GM18873 (cell line): ENCODE measurements at regions not wholly inside any gene's neighbourhood (a gene's known extent, or its start where the extent isn't known, plus 50 kb on each side); places are given as distances from the start of the nearest gene placed in this dataset.
"Not testable (repeated sequence)": the region's sequence is repeated elsewhere in the genome, so short reads cannot be mapped to it uniquely, and the experiment has no call there.

Source experiments
- ATAC-seq: cut with Tn5 transposase; IDR thresholded peaks from one replicate; pipeline ENCODE4 v1.9.1; 2021; ENCODE audit warnings: mild to moderate bottlenecking, moderate library complexity, moderate number of reproducible peaks; ENCODE audit not compliant: unreplicated experiment, low FRiP score

GRCh38 chr9:110129425-110129824 lies 78.5 kb downstream of the C9orf152 start:
- ATAC-seq: no peak

- no peak for ATAC-seq
These were observed 77.7 kb downstream of the C9orf152 start for GRCh38 chr9:110130211-110130610.

DNA sequence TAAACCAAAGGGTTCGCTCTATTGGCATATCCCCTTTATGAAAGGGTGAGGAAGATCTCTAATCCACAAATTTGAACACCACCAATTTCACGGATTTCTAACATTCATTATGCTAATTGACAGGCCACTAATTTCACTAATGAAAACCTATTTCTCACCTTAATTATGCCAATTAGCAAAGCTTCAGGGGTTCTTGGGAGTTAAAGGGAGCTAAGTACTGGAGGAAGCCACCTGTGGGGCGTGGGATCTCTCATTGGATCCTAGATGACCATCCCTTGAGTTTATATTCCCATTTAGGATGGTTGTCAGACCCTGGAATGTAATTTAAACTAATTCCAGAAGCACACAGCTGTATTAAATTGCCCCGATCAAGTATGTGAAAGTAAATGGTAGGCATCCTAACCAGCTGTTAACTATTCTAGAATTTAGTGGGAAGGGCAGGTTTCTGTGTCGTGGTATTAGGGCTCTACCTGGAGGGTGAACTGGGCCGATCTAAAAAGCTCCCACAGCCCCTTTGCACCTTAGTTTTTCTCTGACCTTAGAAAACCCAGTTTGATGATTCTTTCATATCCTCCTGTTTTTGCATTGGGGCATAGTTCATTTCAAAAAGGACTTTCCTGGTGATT lies 77.1 kb downstream of the C9orf152 start:
- ATAC-seq: no peak

DNA sequence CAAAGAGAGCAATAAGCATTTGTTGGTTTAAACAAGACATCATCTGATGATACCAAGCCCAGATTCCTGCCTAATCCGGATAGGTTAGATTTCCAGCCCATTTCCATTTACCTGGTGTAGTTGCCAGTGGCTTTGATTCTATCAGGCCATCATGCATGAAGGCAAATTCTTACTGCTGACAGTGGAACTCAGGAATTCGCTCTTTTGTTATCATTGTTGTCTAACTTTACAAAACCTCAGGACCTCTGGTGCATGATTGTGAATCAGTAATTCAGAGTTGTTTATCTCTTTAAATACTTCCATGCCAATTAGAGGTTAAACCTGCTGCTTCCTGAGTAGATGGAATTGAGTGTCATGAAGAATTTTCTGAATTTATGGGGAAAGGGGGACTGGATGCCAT lies 76.5 kb downstream of the C9orf152 start:
- no peak for ATAC-seq

GRCh38 chr9:110132531-110132930 lies 75.4 kb downstream of the C9orf152 start:
- ATAC-seq: not testable (repeated sequence)

GRCh38 chr9:110133059-110133458 lies 74.9 kb downstream of the C9orf152 start:
- no peak for ATAC-seq

- ATAC-seq: no peak
These were observed 74.2 kb downstream of the C9orf152 start for GRCh38 chr9:110133608-110134210.

DNA sequence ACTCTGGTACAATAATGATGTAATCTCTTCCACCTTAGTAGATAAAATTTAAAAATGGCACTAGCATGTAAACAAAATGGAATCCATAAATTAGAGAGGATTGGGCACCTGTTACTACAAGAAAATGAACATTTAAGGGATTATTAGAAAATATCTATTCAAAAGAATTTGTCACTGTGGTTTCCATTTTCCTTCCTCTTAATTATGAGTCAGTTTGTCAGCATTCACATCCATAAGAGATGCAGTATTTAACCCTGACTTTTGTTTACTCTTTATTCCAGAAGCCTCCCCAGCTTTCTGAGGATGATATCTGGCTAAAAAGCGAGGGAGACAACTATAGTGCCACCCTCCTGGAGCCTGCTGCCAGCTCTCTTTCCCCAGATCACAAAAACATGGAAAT lies 72.1 kb downstream of the C9orf152 start:
- ATAC-seq: no peak

DNA sequence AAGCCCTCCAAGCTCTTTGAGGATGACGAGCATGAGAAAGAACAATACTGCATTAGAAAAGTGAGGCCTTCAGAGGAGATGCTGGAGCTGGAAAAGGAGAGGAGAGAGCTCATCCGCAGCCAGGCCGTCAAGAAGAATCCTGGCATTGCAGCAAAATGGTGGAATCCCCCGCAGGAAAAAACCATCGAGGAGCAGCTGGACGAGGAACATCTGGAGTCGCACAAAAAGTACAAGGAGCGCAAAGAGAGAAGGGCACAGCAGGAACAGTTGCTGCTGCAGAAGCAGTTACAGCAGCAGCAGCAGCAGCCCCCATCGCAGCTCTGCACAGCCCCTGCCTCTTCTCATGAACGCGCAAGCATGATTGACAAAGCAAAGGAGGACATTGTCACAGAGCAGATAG lies 71.2 kb downstream of the C9orf152 start:
- no peak for ATAC-seq

GRCh38 chr9:110140276-110140675 lies 67.7 kb downstream of the C9orf152 start:
- no peak for ATAC-seq

DNA sequence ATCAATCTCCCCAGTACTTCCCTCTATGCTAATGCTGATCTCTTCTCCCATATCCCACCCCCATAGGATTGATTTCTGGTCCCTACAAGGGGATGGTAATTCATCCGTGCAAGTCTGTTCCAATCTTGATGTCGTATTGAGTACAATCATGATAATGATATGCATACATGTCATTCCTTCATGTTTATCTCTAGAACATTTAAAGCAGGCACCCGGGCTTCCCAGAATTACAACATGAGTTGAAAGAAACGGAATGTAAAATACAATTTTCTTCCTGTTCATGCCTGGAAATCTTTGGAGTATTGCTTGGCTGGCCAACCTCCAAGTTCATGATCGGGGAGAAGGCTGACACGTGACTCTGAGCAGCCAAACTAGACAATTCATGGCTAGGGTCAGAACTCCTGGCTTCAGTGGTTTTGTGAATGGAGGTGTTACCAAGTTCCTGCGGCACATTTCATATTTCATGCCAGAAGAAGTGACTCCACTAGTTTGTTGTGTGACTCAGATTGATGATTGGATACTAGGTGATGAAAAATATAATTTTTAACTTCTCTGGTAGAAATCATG lies 66.6 kb downstream of the C9orf152 start:
- ATAC-seq: no peak

DNA sequence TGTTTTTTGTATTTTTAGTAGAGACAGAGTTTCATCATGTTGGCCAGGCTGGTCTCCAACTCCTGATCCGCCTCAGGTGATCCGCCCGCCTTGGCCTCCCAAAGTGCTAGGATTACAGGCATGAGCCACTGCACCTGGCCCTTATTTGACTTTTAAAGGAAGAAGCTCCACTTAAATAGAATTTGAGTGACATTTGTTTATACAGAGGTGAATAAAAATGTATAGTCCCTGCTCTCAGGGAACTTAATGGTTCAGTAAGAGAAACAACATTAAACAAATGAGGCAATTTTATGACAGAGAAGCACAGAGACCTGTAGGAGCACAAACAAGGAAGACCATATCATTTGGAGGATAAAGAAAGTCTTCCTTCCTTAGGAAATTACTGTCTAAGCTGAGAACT lies 65.7 kb downstream of the C9orf152 start:
- ATAC-seq: no peak

DNA sequence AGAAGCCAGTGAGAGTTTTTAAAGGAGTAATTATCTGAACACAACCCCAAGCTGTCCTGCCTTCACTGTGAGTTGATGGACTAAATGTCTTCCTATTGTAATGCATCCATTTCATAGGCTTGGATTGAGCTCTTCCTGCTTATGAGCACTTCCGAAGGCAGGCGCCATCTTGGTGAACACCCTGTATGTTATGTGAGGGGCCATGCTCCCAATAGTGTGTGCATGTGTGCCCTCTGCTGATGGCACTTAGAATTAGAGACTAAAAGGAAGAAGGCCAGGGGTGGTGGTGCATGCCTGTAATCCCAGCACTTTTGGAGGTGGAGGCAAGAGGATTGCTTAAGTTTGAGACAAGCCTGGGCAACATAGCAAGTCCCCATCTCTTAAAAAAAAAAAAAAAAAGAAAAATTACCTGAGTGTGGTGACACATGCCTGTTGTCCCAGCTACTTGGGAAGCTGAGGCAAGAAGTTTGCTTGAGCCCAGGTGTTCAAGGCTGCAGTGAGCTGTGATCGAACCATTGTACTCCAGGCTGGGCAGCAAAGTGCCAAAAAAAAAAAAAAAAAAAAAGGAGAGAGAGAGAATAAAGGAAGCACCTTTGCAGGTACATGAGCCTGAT lies 65.0 kb downstream of the C9orf152 start:
- peak; percentile 16 for ATAC-seq

GRCh38 chr9:110143485-110143884 lies 64.5 kb downstream of the C9orf152 start:
- ATAC-seq: peak; percentile 42

DNA sequence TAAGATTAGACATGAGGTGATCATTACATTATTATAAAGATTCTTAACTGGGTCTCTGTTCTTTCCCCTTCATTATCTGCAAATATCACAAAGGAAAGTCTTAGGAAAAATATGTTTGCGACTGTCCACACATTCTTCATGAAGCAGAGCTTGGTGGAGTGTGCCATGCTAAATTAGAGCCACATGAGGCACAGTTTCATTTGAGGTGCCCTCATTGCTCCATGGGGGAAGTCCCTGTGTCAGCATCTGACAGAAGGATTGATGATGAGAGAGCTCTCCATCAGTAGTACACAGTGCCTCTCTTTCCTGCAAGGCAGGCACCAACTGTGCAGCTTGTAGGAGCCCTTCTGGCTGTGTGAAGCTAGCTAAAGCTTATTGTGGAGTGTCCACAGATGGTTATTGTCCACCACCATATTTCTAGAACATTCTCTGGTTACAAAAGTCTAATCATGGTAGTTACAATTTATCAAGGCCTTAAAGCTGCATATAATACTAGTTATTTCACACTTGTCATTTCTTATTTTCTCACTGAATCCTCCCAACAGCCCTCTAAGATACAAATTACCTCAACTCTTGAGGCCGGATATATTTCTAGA lies 63.9 kb downstream of the C9orf152 start:
- peak; percentile 48 for ATAC-seq

DNA sequence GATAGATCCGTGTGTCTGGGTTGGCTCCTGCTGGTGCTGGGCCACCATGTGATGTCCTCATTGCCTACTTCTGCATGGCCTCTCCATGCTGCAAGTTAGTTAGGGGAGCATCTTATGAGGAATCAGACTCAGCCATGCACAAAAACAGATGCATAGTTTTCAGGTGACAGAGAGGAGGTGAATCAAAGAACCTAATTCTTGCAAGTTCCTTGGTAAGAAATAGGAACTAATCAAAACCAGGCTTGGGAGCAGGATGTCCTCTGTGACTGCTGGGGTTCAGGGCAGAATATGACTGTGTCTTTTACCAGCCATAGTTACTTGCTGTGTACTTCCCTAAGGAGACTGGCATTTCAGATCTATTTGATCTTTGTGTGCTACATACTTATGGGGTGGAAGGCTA lies 61.6 kb downstream of the C9orf152 start:
- no peak for ATAC-seq

- peak; percentile 76 for ATAC-seq
These were observed 59.6 kb downstream of the C9orf152 start for GRCh38 chr9:110148384-110148783.

DNA sequence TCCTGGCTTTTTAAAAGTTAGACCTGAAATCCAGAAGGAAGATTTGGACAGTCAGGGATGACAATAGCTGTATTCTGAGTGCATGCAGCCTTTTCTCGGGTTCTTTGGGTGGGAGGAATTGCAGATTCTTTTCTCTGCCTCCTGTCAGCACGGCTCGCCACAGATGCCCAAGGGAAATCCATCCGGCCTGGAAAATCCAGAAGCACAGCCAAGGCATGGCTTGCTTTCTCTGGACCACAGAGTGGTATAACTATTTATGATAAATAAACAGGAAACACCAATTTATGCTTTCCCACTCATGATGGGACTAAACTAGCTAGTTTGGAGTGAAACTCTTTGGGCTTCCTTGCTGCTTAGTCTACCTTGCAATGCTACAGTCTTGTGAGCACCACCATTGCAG lies 59.1 kb downstream of the C9orf152 start:
- ATAC-seq: no peak
